SJCRH30 (cell line): ENCODE measurements at regions not wholly inside any gene's neighbourhood (a gene's known extent, or its start where the extent isn't known, plus 50 kb on each side); places are given as distances from the start of the nearest gene placed in this dataset.
"Not testable (repeated sequence)": the region's sequence is repeated elsewhere in the genome, so short reads cannot be mapped to it uniquely, and the experiment has no call there.

Source experiments
- DNase-seq, 2 experiments: peaks; one replicate each; pipeline ENCODE4 v3.0.0-alpha.2; 2015 to 2020
- H3K27ac ChIP-seq: fragments of 250-450 bp; sonication (Bioruptor Pico); 2 replicates; pipeline ENCODE4 v1.5.1; 2020; ENCODE audit warnings: mild to moderate bottlenecking, moderate library complexity
- H3K27me3 ChIP-seq: fragments of 250-450 bp; sonication (Bioruptor Pico); 2 replicates; pipeline ENCODE4 v1.5.1; 2020; ENCODE audit warnings: mild to moderate bottlenecking, moderate library complexity
- H3K36me3 ChIP-seq: fragments of 250-450 bp; sonication (Bioruptor Pico); 2 replicates; pipeline ENCODE4 v1.5.1; 2020; ENCODE audit warnings: mild to moderate bottlenecking, moderate library complexity
- H3K4me1 ChIP-seq: fragments of 250-450 bp; sonication (Bioruptor Pico); 2 replicates; pipeline ENCODE4 v1.5.1; 2020; ENCODE audit warnings: mild to moderate bottlenecking, moderate library complexity
- H3K4me3 ChIP-seq: fragments of 250-450 bp; sonication (Bioruptor Pico); 2 replicates; pipeline ENCODE4 v1.5.1; 2020; ENCODE audit warnings: mild to moderate bottlenecking, moderate library complexity
- H3K9me3 ChIP-seq: fragments of 250-450 bp; sonication (Bioruptor Pico); replicated peaks from 2 replicates; pipeline ENCODE4 v1.5.1; 2020; ENCODE audit warnings: mild to moderate bottlenecking, moderate library complexity

DNA sequence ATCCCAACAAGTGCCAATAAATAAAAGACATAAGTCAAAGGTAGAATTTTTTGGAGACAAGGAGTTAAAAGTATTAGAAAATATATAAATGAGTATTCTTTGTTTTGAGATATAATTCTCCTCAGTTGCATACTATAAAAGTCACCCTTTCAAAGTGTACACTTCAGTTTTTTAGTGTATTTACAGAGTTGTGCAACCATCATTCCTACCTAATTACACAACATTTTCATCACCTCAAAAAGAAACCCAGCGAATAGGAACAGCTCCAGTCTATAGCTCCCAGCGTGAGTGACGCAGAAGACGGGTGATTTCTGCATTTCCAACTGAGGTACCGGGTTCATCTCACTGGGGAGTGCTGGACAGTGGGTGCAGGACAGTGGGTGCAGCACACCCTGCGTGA lies 1175.7 kb downstream of the PCDH19 start:
- H3K36me3 ChIP-seq, H3K4me3 ChIP-seq, H3K9me3 ChIP-seq, DNase-seq, H3K27ac ChIP-seq, H3K27me3 ChIP-seq, H3K4me1 ChIP-seq: not testable (repeated sequence)

DNA sequence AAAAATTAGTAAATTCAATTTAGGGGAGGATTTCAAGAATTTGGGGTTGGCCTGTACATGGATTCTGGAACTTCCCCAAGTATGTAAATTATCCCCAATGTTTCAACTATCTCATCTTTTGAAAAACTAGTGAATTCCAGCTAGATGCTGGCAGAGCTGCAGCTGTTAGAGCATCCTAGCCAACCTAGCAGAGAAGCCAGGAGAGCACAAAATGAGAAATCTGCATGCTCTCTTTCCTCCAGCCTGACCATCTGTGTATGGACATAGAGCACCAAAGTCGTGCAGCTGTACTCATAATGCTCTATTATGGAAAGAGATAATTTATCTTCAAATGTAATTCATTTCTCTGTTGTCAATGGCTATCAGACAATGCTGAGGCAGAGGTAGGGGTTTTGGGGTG lies 1217.7 kb downstream of the PCDH19 start:
- Histone ChIP-seq H3K27me3 (no peaks in the 10 kb centered on the region), H3K9me3 (no peaks in the 10 kb centered on the region)
- DNase-seq = no peak

DNA sequence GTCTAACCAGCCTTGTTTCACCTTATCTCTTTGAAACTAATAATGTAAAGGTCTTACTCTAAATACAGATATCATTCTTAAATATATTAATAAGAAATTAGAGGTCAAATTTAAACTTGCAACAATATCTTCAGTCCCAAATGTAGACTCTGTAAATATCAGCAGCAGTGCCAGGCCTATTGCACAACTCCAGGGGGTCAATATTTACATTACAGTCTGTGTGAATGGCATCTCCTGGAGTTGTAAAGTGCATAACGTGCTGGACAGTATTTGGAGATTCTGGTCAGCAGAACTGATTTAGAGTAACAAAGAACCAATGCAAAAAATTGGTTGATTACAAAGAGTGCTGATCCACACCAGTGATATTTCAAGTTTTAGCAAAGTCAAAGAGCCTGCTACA lies 1225.9 kb downstream of the PCDH19 start:
- no peaks in the 10 kb centered on the region for H3K9me3 ChIP-seq
- no peak overlapping the region for H3K27ac ChIP-seq
- H3K36me3 ChIP-seq = no peaks in the 10 kb centered on the region
- no peak overlapping the region for H3K4me3 ChIP-seq
- H3K27me3 ChIP-seq = peaks cover 7% of the 10 kb centered on the region; the same call in 1 of the 2 replicates
- H3K4me1 ChIP-seq = no peaks in the 10 kb centered on the region
- no peak for DNase-seq

More for the DNA sequence above, 1217.7 kb downstream of the PCDH19 start:
- no peak overlapping the region for H3K27ac ChIP-seq
- no peaks in the 10 kb centered on the region for H3K36me3 ChIP-seq
- H3K4me3 ChIP-seq = no peak overlapping the region
- no peaks in the 10 kb centered on the region for H3K4me1 ChIP-seq

DNA sequence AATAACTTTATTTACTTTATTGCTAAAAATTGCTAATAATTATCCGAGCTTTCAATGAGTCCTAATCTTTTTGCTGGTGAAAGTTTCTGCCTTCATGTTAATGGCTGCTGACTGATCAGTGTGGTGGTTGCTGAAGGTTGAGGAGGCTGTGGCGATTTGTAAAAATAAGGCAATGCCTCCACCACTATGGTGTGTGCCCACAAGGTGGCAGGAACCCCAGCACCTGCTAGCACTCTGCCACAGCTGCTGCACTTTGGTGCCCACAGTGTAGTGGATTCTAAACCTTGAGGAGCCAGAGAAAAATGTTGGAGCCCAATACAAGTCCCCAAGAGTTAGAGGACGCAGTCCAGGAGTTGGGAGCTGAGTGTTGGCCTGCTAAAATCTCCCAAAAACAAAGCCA lies 1237.1 kb downstream of the PCDH19 start:
- no peak overlapping the region for H3K27ac ChIP-seq
- DNase-seq = no peak
- H3K4me1 ChIP-seq = no peaks in the 10 kb centered on the region
- no peak overlapping the region for H3K4me3 ChIP-seq
- no peaks in the 10 kb centered on the region for H3K9me3 ChIP-seq
- no peaks in the 10 kb centered on the region for H3K36me3 ChIP-seq
- H3K27me3 ChIP-seq = no peaks in the 10 kb centered on the region

DNA sequence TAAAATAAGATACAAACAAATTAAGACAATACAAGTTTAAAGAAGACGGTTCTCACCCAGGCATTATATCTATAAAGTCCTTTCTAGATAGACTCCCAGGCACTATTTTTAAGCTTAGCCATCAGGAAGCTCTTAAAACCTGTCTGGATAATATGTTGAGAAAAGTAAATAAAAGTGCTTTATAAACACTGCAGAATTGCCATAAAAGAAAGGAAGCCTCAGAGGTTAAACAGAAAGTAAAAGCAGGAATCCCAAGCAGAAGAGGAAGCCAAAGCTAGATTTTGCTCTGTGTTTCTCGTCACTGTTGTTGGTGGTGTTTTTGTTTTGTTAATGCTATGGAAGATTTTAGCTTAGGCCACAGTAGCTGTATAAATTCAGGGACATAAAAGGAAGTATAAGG lies 1267.3 kb downstream of the PCDH19 start:
- Histone ChIP-seq H3K4me3 (no peak overlapping the region), H3K27me3 (no peaks in the 10 kb centered on the region), H3K9me3 (no peaks in the 10 kb centered on the region), H3K4me1 (no peaks in the 10 kb centered on the region), H3K27ac (no peak overlapping the region), H3K36me3 (no peaks in the 10 kb centered on the region)
- no peak for DNase-seq

DNA sequence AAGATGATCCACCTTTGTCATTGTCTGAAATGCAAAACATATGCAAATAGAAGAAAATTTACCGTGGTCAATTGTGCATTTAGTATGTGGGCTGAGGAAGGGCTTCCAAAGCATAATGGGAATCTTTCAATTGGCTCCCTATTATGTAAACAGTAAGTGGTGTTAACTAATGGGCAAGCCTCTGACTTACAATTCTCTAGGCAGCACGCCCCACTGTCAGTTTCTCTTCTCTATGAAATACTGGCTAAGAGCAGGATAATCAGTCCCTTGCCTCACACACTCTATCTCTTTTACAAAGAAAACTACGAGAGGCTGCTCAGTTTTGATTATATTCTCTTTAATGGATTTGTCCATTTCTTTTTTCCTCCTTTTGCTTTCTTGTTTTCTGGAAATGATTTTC lies 1272.6 kb downstream of the PCDH19 start:
- H3K9me3 ChIP-seq = no peaks in the 10 kb centered on the region
- no peaks in the 10 kb centered on the region for H3K27me3 ChIP-seq
- no peaks in the 10 kb centered on the region; the same call in 1 of the 2 replicates for H3K4me1 ChIP-seq
- H3K27ac ChIP-seq = no peak overlapping the region
- H3K36me3 ChIP-seq = no peaks in the 10 kb centered on the region
- H3K4me3 ChIP-seq = no peak overlapping the region
- DNase-seq = no peak

DNA sequence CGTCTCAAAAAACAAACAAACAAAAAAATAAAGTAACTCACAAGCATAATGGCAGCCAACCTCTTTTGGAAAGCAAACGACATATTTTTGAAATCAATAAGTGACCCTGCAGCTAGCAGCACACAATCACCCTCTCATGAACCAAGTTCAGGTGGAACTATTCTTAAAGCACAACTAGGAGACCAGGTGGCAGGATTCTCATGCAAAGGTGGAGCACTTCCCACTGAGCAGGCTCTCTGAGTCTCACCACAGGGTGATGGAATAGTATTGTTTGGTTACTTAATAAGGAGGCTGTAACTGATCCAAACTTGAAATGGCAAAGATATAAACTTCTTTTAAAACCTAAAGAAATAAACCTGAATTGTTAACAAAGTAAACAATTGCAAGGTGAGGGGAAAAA lies 1293.1 kb downstream of the PCDH19 start:
- Histone ChIP-seq H3K4me1 (no peaks in the 10 kb centered on the region), H3K27ac (no peak overlapping the region)
- no peak for DNase-seq

DNA sequence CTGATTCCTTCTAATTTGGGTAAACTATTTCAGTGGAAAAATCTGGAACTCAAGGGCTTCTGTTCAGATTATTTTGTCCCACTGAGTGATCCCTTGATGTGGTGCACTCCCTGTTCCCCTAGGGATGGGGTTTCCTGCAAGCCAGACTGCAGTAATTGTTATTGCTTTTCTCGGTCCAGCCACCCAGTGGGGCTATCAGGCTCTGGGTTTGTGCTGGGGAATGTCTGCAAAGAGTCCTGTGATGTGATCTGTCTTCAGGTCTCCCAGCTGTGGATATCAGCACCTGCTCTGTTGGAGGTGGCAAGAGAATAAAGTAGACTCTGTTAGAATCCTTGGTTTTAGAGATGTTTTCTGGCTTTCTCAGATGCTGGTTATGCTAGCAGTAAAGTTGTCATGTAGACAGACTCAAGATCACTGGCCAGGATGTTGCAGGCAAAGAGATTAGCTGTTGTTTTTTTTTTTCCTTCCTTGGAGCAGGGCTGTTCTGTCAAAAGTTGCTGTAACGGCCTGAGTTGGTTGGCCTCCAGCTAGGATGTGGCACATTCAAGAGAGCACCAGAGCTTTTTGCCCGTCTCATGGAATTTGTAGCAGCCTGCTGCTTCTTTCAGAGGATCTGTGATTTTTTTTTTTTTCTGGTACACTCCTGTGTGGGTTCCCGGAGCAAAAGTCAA lies 1314.0 kb downstream of the PCDH19 start:
- H3K9me3 ChIP-seq = no peaks in the 10 kb centered on the region
- H3K4me3 ChIP-seq = no peak overlapping the region
- no peaks in the 10 kb centered on the region for H3K27me3 ChIP-seq
- no peak for DNase-seq
- no peaks in the 10 kb centered on the region for H3K4me1 ChIP-seq
- H3K27ac ChIP-seq = no peak overlapping the region
- no peaks in the 10 kb centered on the region for H3K36me3 ChIP-seq

More for the DNA sequence above, 1293.1 kb downstream of the PCDH19 start:
- Histone ChIP-seq H3K36me3 (no peaks in the 10 kb centered on the region), H3K9me3 (no peaks in the 10 kb centered on the region), H3K27me3 (no peaks in the 10 kb centered on the region), H3K4me3 (no peak overlapping the region)

DNA sequence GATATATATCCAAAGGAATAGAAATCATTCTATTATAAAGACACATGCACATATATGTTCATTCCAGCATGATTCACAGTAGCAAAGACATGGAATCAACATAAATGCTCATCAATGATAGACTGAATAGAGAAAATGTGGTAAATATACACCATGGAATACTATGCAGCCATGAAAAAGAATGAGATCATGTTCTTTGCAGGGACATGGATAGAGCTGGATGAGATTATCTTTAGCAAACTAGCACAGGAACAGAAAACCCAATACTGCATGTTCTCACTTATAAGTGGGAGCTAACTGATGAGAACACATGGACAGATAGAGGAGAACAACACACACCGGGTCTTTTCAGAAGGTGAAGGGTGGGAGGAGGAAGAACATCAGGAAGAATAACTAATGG lies 1318.6 kb downstream of the PCDH19 start:
- Histone ChIP-seq H3K4me3 (no peak overlapping the region), H3K4me1 (no peaks in the 10 kb centered on the region), H3K9me3 (no peaks in the 10 kb centered on the region; the same call in 1 of the 2 replicates), H3K27me3 (no peaks in the 10 kb centered on the region), H3K27ac (no peak overlapping the region), H3K36me3 (no peaks in the 10 kb centered on the region)
- no peak for DNase-seq

DNA sequence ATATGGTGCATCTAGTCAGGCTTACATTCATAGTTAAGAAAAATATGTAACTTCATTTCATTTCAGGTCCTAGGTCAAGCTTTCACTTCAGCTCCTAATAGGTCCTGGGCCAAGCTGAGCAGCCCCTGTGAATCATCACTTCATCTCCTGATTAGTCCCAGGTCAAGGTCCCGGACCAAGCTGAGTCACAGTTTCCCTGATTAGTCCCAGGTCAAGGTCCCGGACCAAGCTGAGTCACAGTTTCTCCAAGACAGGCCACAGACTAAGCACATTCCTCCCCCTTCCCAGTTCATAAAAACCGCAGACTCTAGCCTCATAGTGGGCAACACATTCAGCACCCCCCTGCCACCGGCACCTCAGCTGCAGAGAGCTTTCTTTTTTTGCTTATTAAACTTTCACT lies 1331.8 kb downstream of the PCDH19 start:
- DNase-seq = peak in 1 of 2 experiments; percentile 3
- H3K9me3 ChIP-seq = no peaks in the 10 kb centered on the region

DNA sequence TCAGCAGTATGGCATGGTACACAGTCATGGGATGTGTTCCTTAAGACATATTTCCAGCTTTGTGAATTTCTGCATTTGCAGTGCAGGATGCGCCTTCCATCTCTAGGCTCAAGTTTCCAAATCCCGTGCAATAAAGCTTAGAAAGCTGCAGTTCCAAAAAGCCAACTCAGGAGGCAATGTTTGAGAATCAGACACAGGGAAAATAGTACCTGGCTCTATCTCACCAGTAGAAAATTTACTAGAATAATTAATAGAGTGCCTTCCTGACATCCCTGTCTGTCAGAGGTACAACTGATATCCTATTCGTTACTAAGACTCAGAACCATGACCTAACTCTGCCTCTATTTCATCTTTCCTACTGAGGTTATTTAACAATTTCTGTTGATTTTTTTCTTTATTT lies 1333.0 kb downstream of the PCDH19 start:
- peak in 1 of 2 experiments; percentile 2 for DNase-seq
- no peaks in the 10 kb centered on the region for H3K9me3 ChIP-seq

More for the DNA sequence above, 1331.8 kb downstream of the PCDH19 start:
- H3K4me1 ChIP-seq = no peaks in the 10 kb centered on the region
- no peaks in the 10 kb centered on the region for H3K27me3 ChIP-seq
- no peak overlapping the region for H3K27ac ChIP-seq
- no peaks in the 10 kb centered on the region for H3K36me3 ChIP-seq
- H3K4me3 ChIP-seq = no peak overlapping the region

DNA sequence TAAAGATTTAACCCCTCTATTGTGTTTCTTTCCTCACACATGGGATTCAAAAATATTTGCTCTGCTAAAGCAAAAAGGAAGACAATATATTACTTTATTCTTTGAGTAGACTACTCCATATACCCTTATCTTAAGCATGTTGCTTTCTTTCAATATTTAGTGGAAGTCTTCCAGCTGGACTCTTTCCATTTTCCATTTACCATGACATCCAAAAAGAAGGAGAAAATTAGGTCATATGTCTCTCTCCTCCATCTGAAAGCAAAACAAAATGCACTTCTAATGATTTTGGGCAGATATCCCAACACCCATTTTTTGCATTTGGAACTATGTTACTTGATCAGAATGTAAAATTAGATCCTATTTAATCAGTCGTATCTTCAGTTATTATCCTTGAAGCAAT lies 1336.5 kb downstream of the PCDH19 start:
- H3K4me1 ChIP-seq = no peaks in the 10 kb centered on the region
- H3K9me3 ChIP-seq = no peaks in the 10 kb centered on the region

More for the DNA sequence above, 1333.0 kb downstream of the PCDH19 start:
- H3K27ac ChIP-seq = no peak overlapping the region
- no peaks in the 10 kb centered on the region for H3K4me1 ChIP-seq
- H3K27me3 ChIP-seq = no peaks in the 10 kb centered on the region
- H3K4me3 ChIP-seq = no peak overlapping the region
- no peaks in the 10 kb centered on the region for H3K36me3 ChIP-seq

DNA sequence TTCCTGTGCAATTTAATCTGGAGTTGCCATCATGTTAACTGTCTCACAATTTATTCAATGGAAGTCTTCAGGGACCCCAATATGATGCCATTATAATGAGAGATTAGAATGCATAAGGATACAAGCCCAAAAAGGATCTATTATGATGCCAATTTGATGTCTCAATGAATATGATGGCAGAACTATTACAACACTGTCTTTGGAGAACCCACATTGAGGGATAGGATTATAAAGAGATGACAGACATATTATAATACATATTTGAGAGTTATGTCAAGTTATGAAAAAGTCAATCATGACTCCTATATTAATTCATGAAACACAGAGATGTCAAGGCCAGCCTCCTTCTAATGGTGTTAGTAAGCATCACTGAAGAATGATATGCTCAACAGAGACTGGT lies 1358.4 kb downstream of the PCDH19 start:
- H3K4me1 ChIP-seq = no peaks in the 10 kb centered on the region
- no peaks in the 10 kb centered on the region for H3K36me3 ChIP-seq
- no peaks in the 10 kb centered on the region for H3K9me3 ChIP-seq
- H3K27ac ChIP-seq = no peak overlapping the region
- no peak overlapping the region for H3K4me3 ChIP-seq
- H3K27me3 ChIP-seq = peaks cover 2% of the 10 kb centered on the region; the same call in 1 of the 2 replicates
- no peak for DNase-seq

More for the DNA sequence above, 1336.5 kb downstream of the PCDH19 start:
- DNase-seq = no peak
- Histone ChIP-seq H3K4me3 (no peak overlapping the region), H3K27me3 (no peaks in the 10 kb centered on the region), H3K27ac (no peak overlapping the region), H3K36me3 (no peaks in the 10 kb centered on the region)

DNA sequence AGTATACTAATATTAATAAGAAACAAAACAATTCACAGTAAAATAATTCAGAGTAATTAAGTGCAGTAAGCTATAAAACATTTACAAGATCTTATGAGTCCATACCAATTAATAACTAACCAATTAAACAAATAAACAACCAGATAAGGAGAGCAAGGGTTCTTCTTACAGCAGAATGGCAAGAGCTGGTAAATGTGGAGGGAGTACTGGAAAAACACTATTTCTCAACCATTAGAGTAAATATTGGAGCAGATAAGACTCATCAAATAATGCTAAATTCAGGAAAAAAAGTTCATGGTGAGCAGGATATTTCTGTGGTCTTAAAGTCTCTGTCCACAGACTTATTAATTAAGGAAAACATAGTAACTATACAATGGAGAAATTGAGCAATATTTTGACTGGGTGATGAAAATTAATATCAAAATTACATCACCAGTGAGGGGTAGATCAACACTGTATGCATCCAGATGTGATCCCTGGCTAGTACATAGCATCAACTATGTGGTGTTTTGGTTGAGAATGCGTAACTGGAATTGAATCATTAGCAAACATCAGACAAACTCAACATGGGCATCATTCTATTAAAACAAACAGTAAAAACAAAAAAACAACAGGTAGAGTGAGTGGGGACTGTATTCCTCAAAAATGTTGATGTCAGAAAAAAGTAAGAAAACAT lies 1376.7 kb downstream of the PCDH19 start:
- no peak overlapping the region for H3K27ac ChIP-seq
- no peaks in the 10 kb centered on the region for H3K36me3 ChIP-seq
- H3K27me3 ChIP-seq = no peaks in the 10 kb centered on the region
- no peak overlapping the region for H3K4me3 ChIP-seq
- DNase-seq = no peak
- no peaks in the 10 kb centered on the region for H3K9me3 ChIP-seq
- H3K4me1 ChIP-seq = no peaks in the 10 kb centered on the region

DNA sequence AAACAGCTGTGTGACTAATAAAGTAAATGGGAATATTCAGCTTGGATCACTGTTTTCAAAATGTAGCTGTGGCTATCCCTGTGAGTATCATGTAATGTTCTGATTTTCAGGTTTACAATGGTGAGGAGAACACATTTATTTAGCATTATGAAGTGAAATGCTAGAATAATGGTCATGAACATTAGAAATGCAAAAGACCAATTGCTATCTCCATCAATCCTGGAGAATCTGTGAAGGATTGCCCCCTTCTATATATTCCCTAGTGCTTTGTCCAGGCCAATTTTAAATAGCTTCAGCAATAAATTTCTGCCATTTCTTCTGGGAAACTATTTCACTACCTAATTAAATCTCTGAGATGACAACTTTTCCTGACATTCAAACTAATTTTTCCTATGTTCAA lies 1399.1 kb downstream of the PCDH19 start:
- no peak for DNase-seq
- Histone ChIP-seq H3K4me3 (no peak overlapping the region), H3K27ac (no peak overlapping the region), H3K9me3 (no peaks in the 10 kb centered on the region), H3K36me3 (no peaks in the 10 kb centered on the region), H3K27me3 (no peaks in the 10 kb centered on the region), H3K4me1 (no peaks in the 10 kb centered on the region)

DNA sequence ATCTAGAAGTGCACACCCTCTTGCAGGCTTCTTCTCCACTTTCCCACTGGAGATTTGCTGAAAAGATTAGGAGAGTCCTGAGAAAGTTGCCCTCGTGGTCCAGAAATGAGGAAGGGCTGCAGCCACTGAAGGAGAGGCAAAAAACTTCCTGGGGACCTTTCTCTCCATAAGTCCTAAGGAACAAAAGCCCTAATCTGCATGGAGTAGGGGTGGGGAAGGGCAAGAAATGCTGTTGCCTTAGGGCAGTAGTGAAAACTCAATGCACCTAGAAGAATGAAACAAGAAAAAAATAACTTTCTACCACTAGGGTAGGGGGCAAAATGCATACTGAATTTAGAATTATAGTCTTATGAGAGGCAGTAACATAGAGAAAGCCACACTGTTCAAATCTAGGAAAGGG lies 1408.8 kb downstream of the PCDH19 start:
- no peak for DNase-seq
- Histone ChIP-seq H3K36me3 (no peaks in the 10 kb centered on the region), H3K27me3 (no peaks in the 10 kb centered on the region), H3K27ac (no peak overlapping the region), H3K4me1 (no peaks in the 10 kb centered on the region; the same call in 1 of the 2 replicates), H3K4me3 (no peak overlapping the region), H3K9me3 (no peaks in the 10 kb centered on the region)
